Fibroblast of mammary gland (primary cell): ENCODE measurements at regions not wholly inside any gene's neighbourhood (a gene's known extent, or its start where the extent isn't known, plus 50 kb on each side); places are given as distances from the start of the nearest gene placed in this dataset.

ENCODE experiments used
- DNase-seq: peaks from one replicate; pipeline ENCODE4 v3.0.0-alpha.2; 2010; ENCODE audit warnings: low read depth
- H3K4me3 ChIP-seq: 2 replicates; pipeline ENCODE4 v1.5.1; 2011; ENCODE audit warnings: low read depth, mild to moderate bottlenecking, low read length, moderate library complexity; ENCODE audit not compliant: control insufficient read depth
- TF ChIP-seq, protein P1 (sequence below): conservative IDR thresholded peaks from 2 replicates; pipeline ENCODE4 v1.5.1; 2011; ENCODE audit warnings: low read depth, low read length, inconsistent platforms; ENCODE audit not compliant: control insufficient read depth, insufficient read depth

DNA sequence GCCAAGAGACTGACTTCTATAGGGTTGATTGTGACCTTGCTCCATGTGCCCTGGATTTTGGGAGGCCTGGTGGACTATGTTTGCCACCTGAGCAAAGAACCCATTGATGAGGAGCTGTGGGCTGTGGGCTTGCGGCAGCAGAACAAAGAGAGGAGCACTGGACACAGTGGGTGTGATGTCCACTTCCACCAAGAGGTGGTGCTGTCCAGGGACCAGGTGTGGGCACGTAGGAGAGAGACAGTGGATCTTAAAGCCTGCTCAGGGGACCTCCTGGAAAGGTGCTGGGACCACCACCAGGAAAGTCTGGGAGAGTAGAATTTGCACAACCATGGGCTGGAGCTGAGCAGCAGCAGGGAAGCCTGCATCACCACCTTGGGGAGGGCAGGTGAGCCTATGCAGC, 106.7 kb upstream of the ETS2 start:
- DNase-seq, result no peak
- no peak overlapping the region for H3K4me3 ChIP-seq
- TF ChIP-seq, protein P1, sequence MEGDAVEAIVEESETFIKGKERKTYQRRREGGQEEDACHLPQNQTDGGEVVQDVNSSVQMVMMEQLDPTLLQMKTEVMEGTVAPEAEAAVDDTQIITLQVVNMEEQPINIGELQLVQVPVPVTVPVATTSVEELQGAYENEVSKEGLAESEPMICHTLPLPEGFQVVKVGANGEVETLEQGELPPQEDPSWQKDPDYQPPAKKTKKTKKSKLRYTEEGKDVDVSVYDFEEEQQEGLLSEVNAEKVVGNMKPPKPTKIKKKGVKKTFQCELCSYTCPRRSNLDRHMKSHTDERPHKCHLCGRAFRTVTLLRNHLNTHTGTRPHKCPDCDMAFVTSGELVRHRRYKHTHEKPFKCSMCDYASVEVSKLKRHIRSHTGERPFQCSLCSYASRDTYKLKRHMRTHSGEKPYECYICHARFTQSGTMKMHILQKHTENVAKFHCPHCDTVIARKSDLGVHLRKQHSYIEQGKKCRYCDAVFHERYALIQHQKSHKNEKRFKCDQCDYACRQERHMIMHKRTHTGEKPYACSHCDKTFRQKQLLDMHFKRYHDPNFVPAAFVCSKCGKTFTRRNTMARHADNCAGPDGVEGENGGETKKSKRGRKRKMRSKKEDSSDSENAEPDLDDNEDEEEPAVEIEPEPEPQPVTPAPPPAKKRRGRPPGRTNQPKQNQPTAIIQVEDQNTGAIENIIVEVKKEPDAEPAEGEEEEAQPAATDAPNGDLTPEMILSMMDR, result peak; percentile 23

DNA sequence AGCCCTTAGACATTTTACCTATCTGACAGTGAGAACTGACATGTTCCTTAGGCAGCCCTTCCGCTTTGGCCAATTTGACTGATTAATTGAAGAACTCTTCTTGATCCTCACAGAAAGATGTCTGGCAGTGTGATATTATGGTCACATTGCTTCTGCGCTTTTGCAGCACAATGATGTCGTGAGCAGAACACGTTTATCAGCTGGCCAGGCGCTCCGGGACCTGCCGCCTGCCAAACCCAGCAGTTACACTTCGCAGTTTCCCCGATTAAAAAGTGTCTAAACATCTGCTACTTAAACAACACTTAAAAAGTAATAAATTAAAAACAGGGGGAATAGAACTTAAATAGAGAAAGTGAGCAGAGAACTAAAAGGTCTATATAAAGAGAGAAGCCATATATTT, 103.5 kb upstream of the ETS2 start:
- H3K4me3 ChIP-seq, result no peak overlapping the region
- TF ChIP-seq, protein P1, result no peak
- no peak for DNase-seq

DNA sequence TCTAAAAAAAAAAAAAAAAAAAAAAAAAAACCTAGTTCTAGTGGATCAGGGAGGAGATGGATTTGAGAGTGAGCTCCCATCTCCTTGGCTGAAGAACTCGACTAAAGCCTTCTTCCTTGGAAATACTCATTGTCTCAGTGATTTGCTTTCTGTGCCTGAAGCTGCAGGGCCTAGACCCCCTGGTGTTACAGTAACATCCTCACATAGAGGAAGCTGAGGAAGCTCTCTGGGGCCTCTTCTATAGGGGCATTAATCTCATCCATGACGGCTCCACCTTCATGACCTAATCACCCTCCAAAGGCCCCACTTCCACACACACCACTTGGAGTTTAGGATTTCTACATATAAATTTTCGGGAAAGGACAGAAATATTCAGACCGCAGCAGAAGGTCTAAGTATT, 95.9 kb upstream of the ETS2 start:
- TF ChIP-seq, protein P1, result no peak
- no peak for DNase-seq
- H3K4me3 ChIP-seq, result no peak overlapping the region

- no peak overlapping the region for H3K4me3 ChIP-seq
- TF ChIP-seq, protein P1, result peak; percentile 58
- DNase-seq, result peak; percentile 55
These were observed 93.7 kb upstream of the ETS2 start for GRCh38 chr21:38712071-38712470.

GRCh38 chr21:38712664-38713063, 93.1 kb upstream of the ETS2 start:
- no peak for DNase-seq
- TF ChIP-seq, protein P1, result no peak
- H3K4me3 ChIP-seq, result no peak overlapping the region

GRCh38 chr21:38714039-38714817, 91.5 kb upstream of the ETS2 start:
- TF ChIP-seq, protein P1, result no peak
- H3K4me3 ChIP-seq, result no peak overlapping the region
- no peak for DNase-seq
